ENCODE measurements at regions not wholly inside any gene's neighbourhood (a gene's known extent, or its start where the extent isn't known, plus 50 kb on each side); places are given as distances from the start of the nearest gene placed in this dataset.
"Not testable (repeated sequence)": the region's sequence is repeated elsewhere in the genome, so short reads cannot be mapped to it uniquely, and the experiment has no call there.

DNA sequence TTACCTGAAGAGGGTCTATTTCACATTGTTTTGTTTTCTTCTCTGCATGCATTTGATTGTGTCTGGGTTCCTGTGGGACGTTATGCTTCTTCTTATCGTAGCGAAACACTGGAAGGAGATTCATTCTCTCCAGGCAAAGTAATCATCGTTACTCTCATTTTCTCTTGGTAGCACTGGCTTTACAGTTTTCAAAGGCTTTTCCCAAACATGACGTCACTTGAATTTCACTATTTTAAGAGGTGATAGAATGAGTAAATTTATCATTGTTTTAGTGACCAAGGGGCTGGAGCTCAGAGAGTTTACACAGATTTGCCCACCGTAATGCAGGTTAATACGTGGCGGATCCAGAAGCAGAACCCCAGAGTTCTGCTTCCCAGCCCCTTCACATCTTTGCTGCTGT is 391.4 kb downstream of the DCDC2C start:
- Histone ChIP-seq H3K27ac (ENCODE audit: low read depth, low read length, severe bottlenecking) (no peak overlapping the region), H3K36me3 (ENCODE audit: control insufficient read depth, insufficient read depth, low read length) (no peaks in the 10 kb centered on the region), H3K4me1 (ENCODE audit: control insufficient read depth, insufficient read depth, low read length, poor library complexity, severe bottlenecking) (no peaks in the 10 kb centered on the region), H3K4me3 (ENCODE audit: extremely low read depth, insufficient read depth, low read length, poor library complexity, severe bottlenecking) (no peak overlapping the region), H3K9me3 (ENCODE audit: control insufficient read depth, low read length) (no peaks in the 10 kb centered on the region)
- 90 to 96% methylated on average over 4 to 7 of the region's 8 CpGs for WGBS, 2 experiments (ENCODE audit: insufficient coverage in 2 of 2)

DNA sequence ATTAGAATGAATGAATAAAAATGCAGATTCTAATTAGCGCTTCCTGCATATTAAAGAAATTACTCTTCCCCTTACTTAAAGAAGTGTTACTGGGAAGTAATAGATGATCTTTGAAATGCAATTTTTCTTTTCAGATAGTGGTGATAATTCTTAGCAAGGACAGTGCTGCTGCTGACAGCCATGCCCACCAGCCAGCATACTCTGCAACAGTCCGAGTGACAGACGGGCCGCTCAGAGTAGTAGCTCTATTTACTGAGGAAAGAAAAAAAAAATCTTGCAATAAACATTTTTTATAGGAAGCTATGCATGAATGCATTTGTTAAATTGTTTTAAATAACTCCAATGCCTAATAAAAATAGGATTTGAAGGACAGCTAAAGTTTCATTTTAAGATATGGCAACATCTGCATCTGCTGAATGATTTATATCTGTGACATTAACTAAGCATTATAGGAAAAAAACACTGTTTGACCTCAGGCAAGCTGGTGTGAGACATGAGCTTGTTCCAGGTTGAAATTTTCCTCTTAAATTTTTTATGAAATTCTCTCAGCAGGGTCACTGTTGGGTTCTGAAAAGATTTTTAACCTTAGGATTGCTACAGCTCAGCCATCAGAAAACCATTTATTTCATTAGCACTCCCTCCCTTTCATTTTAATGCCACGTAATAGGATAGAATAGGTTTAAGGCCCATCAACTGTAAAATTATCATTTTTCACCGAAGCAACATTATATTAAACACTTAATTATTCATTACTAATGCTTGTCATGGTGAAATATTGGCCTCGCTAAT is 393.8 kb downstream of the DCDC2C start:
- Histone ChIP-seq H3K27ac (ENCODE audit: low read depth, low read length, severe bottlenecking) (no peak overlapping the region), H3K4me1 (ENCODE audit: control insufficient read depth, insufficient read depth, low read length, poor library complexity, severe bottlenecking) (no peaks in the 10 kb centered on the region), H3K4me3 (ENCODE audit: extremely low read depth, insufficient read depth, low read length, poor library complexity, severe bottlenecking) (no peak overlapping the region), H3K9me3 (ENCODE audit: control insufficient read depth, low read length) (no peaks in the 10 kb centered on the region), H3K36me3 (ENCODE audit: control insufficient read depth, insufficient read depth, low read length) (no peaks in the 10 kb centered on the region)
- WGBS, 2 experiments (ENCODE audit: insufficient coverage in 2 of 2), result 89 to 100% methylated on average over 1 to 5 of the region's 7 CpGs

GRCh38 chr2:4098137-4098536 is 394.8 kb downstream of the DCDC2C start:
- no peak overlapping the region for H3K27ac ChIP-seq (ENCODE audit: low read depth, low read length, severe bottlenecking)
- no peaks in the 10 kb centered on the region for H3K36me3 ChIP-seq (ENCODE audit: control insufficient read depth, insufficient read depth, low read length)
- no peaks in the 10 kb centered on the region for H3K9me3 ChIP-seq (ENCODE audit: control insufficient read depth, low read length)
- WGBS, 2 experiments (ENCODE audit: insufficient coverage in 2 of 2), result 94 to 100% methylated on average over 2 of the region's 5 CpGs
- H3K4me1 ChIP-seq (ENCODE audit: control insufficient read depth, insufficient read depth, low read length, poor library complexity, severe bottlenecking), result no peaks in the 10 kb centered on the region
- no peak overlapping the region for H3K4me3 ChIP-seq (ENCODE audit: extremely low read depth, insufficient read depth, low read length, poor library complexity, severe bottlenecking)

GRCh38 chr2:4101936-4102335 is 398.6 kb downstream of the DCDC2C start:
- no peak overlapping the region for H3K27ac ChIP-seq (ENCODE audit: low read depth, low read length, severe bottlenecking)
- no peaks in the 10 kb centered on the region for H3K4me1 ChIP-seq (ENCODE audit: control insufficient read depth, insufficient read depth, low read length, poor library complexity, severe bottlenecking)
- no CpG with 5 or more reads among the region's 2 CpGs for WGBS, 2 experiments (ENCODE audit: insufficient coverage in 2 of 2)

DNA sequence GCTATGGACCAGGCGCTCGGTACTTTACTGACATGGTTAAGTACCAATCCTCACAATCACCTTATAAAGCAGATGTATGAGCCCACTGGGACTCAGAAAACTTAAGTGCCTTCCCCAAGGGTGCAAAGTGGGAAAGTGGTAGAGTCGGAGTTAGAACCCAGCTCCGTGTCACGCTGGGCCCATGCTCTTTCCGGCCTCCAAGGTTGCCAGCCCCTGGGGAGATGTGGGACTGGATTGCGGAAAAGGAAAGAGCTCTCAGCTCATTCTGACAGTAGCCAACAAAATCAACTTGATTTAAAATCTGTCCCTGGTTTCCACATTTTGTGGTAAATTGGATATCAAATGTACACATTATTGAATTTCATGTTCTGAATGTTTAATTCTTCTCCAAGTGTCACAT is 403.8 kb downstream of the DCDC2C start:
- Histone ChIP-seq H3K36me3 (ENCODE audit: control insufficient read depth, insufficient read depth, low read length) (no peaks in the 10 kb centered on the region), H3K9me3 (ENCODE audit: control insufficient read depth, low read length) (no peaks in the 10 kb centered on the region), H3K4me1 (ENCODE audit: control insufficient read depth, insufficient read depth, low read length, poor library complexity, severe bottlenecking) (no peaks in the 10 kb centered on the region), H3K4me3 (ENCODE audit: extremely low read depth, insufficient read depth, low read length, poor library complexity, severe bottlenecking) (no peak overlapping the region), H3K27ac (ENCODE audit: low read depth, low read length, severe bottlenecking) (no peak overlapping the region)
- WGBS, 2 experiments (ENCODE audit: insufficient coverage in 2 of 2), result 100% methylated on average over 1 to 5 of the region's 7 CpGs

More at GRCh38 chr2:4101936-4102335, 398.6 kb downstream of the DCDC2C start:
- H3K9me3 ChIP-seq (ENCODE audit: control insufficient read depth, low read length), result no peaks in the 10 kb centered on the region
- no peak overlapping the region for H3K4me3 ChIP-seq (ENCODE audit: extremely low read depth, insufficient read depth, low read length, poor library complexity, severe bottlenecking)
- no peaks in the 10 kb centered on the region for H3K36me3 ChIP-seq (ENCODE audit: control insufficient read depth, insufficient read depth, low read length)

DNA sequence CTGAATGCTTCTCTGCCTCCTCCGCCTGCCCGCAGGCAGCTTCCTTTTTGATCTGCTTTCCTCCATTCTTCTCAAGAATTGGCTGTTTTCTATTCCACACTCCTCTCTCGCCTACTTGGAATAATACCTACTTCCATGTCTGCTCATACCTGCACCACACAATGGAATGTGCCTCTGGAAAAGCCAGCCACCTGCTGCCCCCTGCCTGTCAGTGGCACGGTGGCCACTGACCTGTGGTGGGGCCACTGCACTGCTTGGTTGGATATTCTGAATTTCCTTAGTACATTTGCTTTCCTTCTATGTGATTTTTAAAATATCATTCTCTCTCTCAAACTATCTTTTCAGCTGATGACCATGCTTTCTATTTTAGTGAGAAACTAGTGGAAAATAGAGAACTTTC is 406.9 kb downstream of the DCDC2C start:
- Histone ChIP-seq H3K4me1 (ENCODE audit: control insufficient read depth, insufficient read depth, low read length, poor library complexity, severe bottlenecking) (no peaks in the 10 kb centered on the region), H3K27ac (ENCODE audit: low read depth, low read length, severe bottlenecking) (no peak overlapping the region), H3K36me3 (ENCODE audit: control insufficient read depth, insufficient read depth, low read length) (no peaks in the 10 kb centered on the region), H3K9me3 (ENCODE audit: control insufficient read depth, low read length) (no peaks in the 10 kb centered on the region), H3K4me3 (ENCODE audit: extremely low read depth, insufficient read depth, low read length, poor library complexity, severe bottlenecking) (no peak overlapping the region)
- 89 to 90% methylated on average over 3 to 4 of the region's 4 CpGs for WGBS, 2 experiments (ENCODE audit: insufficient coverage in 2 of 2)

DNA sequence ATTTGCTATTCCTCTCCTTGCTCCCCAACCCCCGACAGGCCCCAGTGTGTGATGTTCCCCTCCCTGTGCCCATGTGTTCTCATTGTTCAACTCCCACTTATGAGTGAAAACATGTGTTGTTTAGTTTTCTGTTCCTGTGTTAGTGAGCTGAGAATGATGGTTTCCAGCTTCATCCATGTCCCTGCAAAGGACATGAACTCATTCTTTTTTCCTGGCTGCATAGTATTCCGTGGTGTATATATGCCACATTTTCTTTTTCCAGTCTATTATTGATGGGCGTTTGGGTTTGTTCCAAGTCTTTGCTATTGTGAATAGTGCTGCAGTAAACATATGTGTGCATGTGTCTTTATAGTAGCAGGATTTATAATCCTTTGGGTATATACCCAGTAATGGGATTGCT is 412.1 kb downstream of the DCDC2C start:
- H3K4me1 ChIP-seq (ENCODE audit: control insufficient read depth, insufficient read depth, low read length, poor library complexity, severe bottlenecking); H3K27ac ChIP-seq (ENCODE audit: low read depth, low read length, severe bottlenecking); H3K4me3 ChIP-seq (ENCODE audit: extremely low read depth, insufficient read depth, low read length, poor library complexity, severe bottlenecking); H3K36me3 ChIP-seq (ENCODE audit: control insufficient read depth, insufficient read depth, low read length); H3K9me3 ChIP-seq (ENCODE audit: control insufficient read depth, low read length): not testable (repeated sequence)
- 80% methylated on average over 1 of the region's 3 CpGs; no CpG with 5 or more reads in 1 of the 2 experiments for WGBS, 2 experiments (ENCODE audit: insufficient coverage in 2 of 2)

- Histone ChIP-seq H3K4me1 (ENCODE audit: control insufficient read depth, insufficient read depth, low read length, poor library complexity, severe bottlenecking) (no peaks in the 10 kb centered on the region), H3K4me3 (ENCODE audit: extremely low read depth, insufficient read depth, low read length, poor library complexity, severe bottlenecking) (no peak overlapping the region), H3K36me3 (ENCODE audit: control insufficient read depth, insufficient read depth, low read length) (no peaks in the 10 kb centered on the region), H3K27ac (ENCODE audit: low read depth, low read length, severe bottlenecking) (no peak overlapping the region), H3K9me3 (ENCODE audit: control insufficient read depth, low read length) (no peaks in the 10 kb centered on the region)
- no CpG with 5 or more reads among the region's 1 CpG for WGBS, 2 experiments (ENCODE audit: insufficient coverage in 2 of 2)
Observed at GRCh38 chr2:4122726-4123125, 419.4 kb downstream of the DCDC2C start.

DNA sequence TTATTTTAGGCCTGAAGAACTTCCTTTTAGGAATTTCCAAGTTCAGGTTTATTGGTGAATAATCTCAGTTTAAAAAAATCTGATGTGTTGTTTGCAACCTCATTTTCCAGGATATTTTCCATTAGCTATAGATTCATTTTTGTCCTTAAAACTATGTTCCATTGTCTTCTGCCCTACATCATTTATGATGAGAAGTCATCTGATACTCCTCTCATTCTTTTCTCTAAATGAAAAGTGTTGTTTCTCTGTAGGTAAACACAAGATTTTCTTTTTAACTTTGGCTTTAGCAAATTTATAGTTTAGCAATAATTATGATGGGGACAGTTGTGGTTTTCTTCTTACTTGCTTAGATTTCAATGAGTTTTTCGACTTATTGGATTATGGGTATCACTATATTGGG is 427.3 kb downstream of the DCDC2C start:
- H3K4me3 ChIP-seq (ENCODE audit: extremely low read depth, insufficient read depth, low read length, poor library complexity, severe bottlenecking), result no peak overlapping the region
- peaks cover 14% of the 10 kb centered on the region for H3K9me3 ChIP-seq (ENCODE audit: control insufficient read depth, low read length)
- no peaks in the 10 kb centered on the region for H3K36me3 ChIP-seq (ENCODE audit: control insufficient read depth, insufficient read depth, low read length)
- H3K4me1 ChIP-seq (ENCODE audit: control insufficient read depth, insufficient read depth, low read length, poor library complexity, severe bottlenecking), result no peaks in the 10 kb centered on the region
- no peak overlapping the region for H3K27ac ChIP-seq (ENCODE audit: low read depth, low read length, severe bottlenecking)
- no CpG with 5 or more reads among the region's 1 CpG for WGBS, 2 experiments (ENCODE audit: insufficient coverage in 2 of 2)

GRCh38 chr2:4134551-4135550 is 431.5 kb downstream of the DCDC2C start:
- peaks cover 11% of the 10 kb centered on the region for H3K9me3 ChIP-seq (ENCODE audit: control insufficient read depth, low read length)
- no peaks in the 10 kb centered on the region for H3K4me1 ChIP-seq (ENCODE audit: control insufficient read depth, insufficient read depth, low read length, poor library complexity, severe bottlenecking)
- H3K4me3 ChIP-seq (ENCODE audit: extremely low read depth, insufficient read depth, low read length, poor library complexity, severe bottlenecking), result no peak overlapping the region
- no peaks in the 10 kb centered on the region for H3K36me3 ChIP-seq (ENCODE audit: control insufficient read depth, insufficient read depth, low read length)
- 89 to 93% methylated on average over 3 to 6 of the region's 8 CpGs for WGBS, 2 experiments (ENCODE audit: insufficient coverage in 2 of 2)
- no peak overlapping the region for H3K27ac ChIP-seq (ENCODE audit: low read depth, low read length, severe bottlenecking)
